ENCODE measurements at regions not wholly inside any gene's neighbourhood (a gene's known extent, or its start where the extent isn't known, plus 50 kb on each side); places are given as distances from the start of the nearest gene placed in this dataset.

DNA sequence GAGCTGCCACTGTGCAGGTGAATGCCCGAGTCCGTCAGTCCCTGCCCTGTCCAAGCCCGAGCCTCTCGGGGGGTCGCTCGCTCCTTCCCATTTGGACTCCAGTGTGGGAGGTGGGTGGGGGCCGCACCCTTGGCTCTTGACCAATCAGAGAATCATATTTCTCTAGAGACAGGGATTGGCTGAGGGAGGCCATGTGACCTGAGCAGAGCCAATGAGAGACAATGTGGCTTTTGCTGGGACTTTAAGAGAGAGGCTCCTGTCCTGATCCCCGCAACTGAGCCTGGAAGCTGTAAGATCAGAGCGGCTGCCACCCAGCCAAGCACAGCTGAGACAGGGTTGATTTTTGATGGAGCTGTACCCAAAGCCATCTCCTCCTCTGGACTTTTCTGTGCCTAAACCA lies 199.3 kb downstream of the TFAP2C start:
- DNase-seq (ENCODE audit: insufficient read length) (no peak), FAIRE-seq (no peak)
- TF ChIP-seq TAF1 (IDR thresholded peaks at IDR 0.05; ENCODE audit: borderline replicate concordance, low read depth, low read length) (no peak), POLR2A (IDR thresholded peaks at IDR 0.05; ENCODE audit: low read depth, low read length) (no peak), POLR2AphosphoS5 (IDR thresholded peaks at IDR 0.05; ENCODE audit: low read depth, low read length) (no peak)

DNA sequence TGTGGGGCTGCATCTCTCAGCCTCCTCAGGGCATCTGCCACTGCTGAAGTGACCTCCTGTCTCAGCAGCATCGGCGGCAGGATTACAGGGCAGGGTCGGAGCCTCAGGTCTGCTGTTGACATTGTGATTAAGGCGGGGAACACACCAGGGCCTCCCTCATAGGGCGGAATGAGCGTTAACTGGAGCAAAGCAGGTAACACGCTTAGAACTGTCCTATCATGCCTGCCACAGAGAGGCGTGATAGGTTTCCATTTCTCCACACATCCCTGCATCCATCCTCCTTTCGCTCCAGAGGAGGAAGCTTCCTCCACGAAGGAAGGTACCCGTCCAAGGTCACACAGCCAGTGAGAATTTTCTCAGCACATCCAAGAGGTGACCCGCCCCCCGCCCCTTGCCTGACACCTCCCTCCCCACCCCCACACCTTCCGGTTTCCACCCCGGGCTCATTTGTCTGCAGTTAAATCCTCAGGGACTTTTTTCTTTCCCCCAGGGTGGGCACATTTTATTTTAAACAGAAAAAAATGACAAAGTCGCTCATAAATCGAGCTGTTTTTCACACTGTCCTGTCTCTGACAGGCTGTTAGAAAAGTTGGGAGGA lies 200.8 kb downstream of the TFAP2C start:
- TF ChIP-seq POLR2AphosphoS5 (IDR thresholded peaks at IDR 0.05; ENCODE audit: low read depth, low read length) = no peak
- TF ChIP-seq POLR2A (IDR thresholded peaks at IDR 0.05; ENCODE audit: low read depth, low read length) = no peak
- TF ChIP-seq TAF1 (IDR thresholded peaks at IDR 0.05; ENCODE audit: borderline replicate concordance, low read depth, low read length) = no peak
- no peak for FAIRE-seq
- no peak for DNase-seq (ENCODE audit: insufficient read length)

DNA sequence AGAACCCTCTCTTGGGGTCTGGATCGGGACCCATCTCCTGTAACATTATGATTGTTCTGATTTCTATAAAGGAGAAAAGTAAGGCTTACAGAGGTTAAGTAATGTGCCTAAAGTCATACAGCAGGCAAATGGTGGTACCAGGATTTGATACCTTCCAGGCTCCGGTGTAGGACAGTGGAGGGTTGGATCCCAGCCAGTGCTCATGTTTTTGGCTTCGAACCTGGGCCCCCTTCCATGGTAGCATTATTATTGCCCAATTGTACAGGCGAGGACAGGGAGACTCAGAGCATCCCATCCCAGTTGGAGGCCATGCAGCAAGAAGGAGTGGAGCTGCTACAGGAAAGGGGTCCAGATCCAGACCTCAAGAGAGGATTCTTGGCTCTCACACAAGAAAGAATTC lies 202.7 kb downstream of the TFAP2C start:
- no peak for FAIRE-seq

DNA sequence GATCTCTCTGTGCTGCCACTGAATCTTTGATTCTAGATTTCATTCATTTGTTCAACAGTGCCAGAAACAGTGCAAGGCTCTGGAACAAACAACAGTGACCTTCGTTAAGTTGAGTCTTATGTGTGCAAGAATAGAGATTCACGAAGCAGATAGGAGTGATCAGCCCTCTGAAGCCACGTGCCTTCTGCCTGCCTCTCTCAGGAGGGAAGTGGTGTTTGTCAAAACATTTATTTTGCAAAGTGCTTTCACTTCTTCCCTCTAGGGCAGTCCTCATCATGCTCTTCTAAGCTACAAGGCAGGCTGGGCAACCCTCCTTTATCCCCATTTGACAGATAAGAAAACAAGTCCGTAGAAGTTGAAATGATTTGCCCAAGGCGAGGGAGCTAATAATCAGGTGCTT lies 204.3 kb downstream of the TFAP2C start:
- FAIRE-seq (no peak), DNase-seq (ENCODE audit: insufficient read length) (no peak)
- TF ChIP-seq TAF1 (IDR thresholded peaks at IDR 0.05; ENCODE audit: borderline replicate concordance, low read depth, low read length) (no peak), POLR2A (IDR thresholded peaks at IDR 0.05; ENCODE audit: low read depth, low read length) (no peak), POLR2AphosphoS5 (IDR thresholded peaks at IDR 0.05; ENCODE audit: low read depth, low read length) (no peak)

More for the DNA sequence above, 202.7 kb downstream of the TFAP2C start:
- no peak for TF ChIP-seq POLR2AphosphoS5 (IDR thresholded peaks at IDR 0.05; ENCODE audit: low read depth, low read length)
- TF ChIP-seq TAF1 (IDR thresholded peaks at IDR 0.05; ENCODE audit: borderline replicate concordance, low read depth, low read length) = no peak
- TF ChIP-seq POLR2A (IDR thresholded peaks at IDR 0.05; ENCODE audit: low read depth, low read length) = no peak
- DNase-seq (ENCODE audit: insufficient read length) = no peak

DNA sequence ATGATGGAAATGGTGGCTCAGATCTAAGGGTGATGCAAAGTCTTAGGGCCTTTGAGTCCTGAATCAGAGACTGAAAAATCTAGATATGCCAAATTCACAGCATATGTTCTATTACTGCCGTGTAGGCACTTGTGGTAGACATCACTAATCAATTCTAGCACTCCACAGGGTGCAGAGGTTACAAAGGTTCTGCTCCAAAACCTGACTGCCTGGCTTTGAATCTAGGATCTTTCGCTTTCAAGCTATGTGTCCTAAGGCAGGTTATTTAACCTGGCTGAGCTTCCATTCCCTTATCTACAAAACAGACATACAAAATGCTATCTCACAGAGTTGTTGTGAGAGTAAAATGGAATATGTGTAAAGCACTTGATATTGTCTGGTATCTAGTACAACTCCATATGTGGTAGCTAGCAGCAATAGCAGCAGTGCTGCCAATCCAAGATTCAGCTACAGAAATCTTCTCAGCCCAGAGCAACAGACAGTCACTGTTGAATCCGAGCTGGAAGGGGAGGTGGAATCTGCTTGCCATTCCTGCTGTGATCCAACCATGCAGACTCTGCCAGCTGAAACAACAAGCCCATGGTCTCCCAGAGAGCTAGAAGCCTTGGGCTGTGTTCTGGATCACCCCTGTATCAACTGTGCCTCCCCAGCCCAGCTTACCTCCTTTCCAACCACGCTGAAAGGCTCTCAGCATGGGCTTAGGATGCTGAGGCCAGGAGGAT lies 206.9 kb downstream of the TFAP2C start:
- FAIRE-seq (no peak), DNase-seq (ENCODE audit: insufficient read length) (no peak)
- TF ChIP-seq POLR2A (IDR thresholded peaks at IDR 0.05; ENCODE audit: low read depth, low read length) (no peak), POLR2AphosphoS5 (IDR thresholded peaks at IDR 0.05; ENCODE audit: low read depth, low read length) (no peak), TAF1 (IDR thresholded peaks at IDR 0.05; ENCODE audit: borderline replicate concordance, low read depth, low read length) (no peak)

DNA sequence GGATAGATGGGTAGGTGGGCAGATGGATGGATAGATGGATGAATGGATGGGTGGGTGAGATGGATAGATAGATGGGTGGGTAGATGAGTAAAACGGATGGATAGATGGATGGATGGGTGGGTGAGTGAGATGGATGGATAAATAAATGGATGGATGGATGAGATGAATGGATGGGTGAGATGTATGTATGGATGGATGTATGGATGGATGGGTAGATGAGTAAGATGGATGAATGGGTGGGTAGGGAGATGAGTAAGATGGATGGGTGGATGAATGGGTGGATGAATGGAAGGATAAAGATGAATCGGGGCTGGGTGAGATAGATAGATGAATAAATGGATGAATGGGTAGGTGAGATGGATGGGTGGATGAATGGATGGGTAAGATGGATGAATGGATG lies 210.1 kb downstream of the TFAP2C start:
- no peak for TF ChIP-seq POLR2AphosphoS5 (IDR thresholded peaks at IDR 0.05; ENCODE audit: low read depth, low read length)
- no peak for TF ChIP-seq TAF1 (IDR thresholded peaks at IDR 0.05; ENCODE audit: borderline replicate concordance, low read depth, low read length)
- no peak for TF ChIP-seq POLR2A (IDR thresholded peaks at IDR 0.05; ENCODE audit: low read depth, low read length)
- FAIRE-seq = no peak

DNA sequence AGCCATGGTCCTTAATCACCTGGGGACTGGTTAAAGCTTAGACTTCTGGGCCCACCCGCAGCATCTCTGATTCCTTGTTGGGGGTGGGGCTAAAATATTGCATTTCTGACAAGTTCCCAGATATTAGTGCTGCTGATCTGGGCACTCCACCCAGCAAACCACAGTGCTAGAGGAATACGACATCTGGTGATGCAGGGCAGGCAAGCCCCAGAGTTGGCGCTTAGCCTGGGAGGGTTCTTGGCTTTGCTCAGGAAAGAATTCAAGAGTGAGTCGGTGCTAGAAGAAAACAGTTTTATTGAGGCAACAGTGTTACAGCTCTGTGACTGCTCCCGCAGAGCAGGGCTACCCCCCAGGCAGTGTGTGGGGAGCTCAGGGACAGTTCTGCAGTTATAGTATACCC lies 210.7 kb downstream of the TFAP2C start:
- no peak for DNase-seq (ENCODE audit: insufficient read length)

More for the DNA sequence above, 210.1 kb downstream of the TFAP2C start:
- DNase-seq (ENCODE audit: insufficient read length) = no peak

DNA sequence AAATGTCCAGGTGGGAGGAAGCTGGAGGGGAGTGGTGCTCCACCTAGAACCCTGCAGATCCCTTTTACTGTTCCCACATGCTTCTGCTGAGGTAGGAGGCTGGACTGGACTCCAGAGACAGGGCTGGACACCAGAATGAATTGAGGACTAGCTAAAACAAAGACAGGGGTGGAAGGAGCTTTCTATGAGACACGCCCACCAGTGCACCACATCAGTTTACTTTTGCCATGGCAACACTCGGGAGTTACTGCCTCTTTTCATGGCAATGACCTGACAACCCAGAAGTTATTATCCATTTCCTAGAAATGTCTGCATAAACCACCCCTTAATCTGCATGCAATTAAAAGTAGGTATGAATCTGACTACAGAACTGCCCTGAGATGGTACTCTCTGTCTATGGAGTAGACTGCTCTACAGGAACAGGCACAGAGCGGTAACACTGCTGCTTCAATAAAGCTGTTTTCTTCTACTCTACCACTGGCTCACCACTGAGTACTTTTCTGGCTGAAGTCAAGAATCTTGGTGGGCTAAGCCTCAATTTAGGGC lies 211.7 kb downstream of the TFAP2C start:
- no peak for DNase-seq (ENCODE audit: insufficient read length)
- TF ChIP-seq TAF1 (IDR thresholded peaks at IDR 0.05; ENCODE audit: borderline replicate concordance, low read depth, low read length) (no peak), POLR2AphosphoS5 (IDR thresholded peaks at IDR 0.05; ENCODE audit: low read depth, low read length) (no peak), POLR2A (IDR thresholded peaks at IDR 0.05; ENCODE audit: low read depth, low read length) (no peak)
- no peak for FAIRE-seq

More for the DNA sequence above, 210.7 kb downstream of the TFAP2C start:
- TF ChIP-seq POLR2AphosphoS5 (IDR thresholded peaks at IDR 0.05; ENCODE audit: low read depth, low read length) (no peak), POLR2A (IDR thresholded peaks at IDR 0.05; ENCODE audit: low read depth, low read length) (no peak), TAF1 (IDR thresholded peaks at IDR 0.05; ENCODE audit: borderline replicate concordance, low read depth, low read length) (no peak)
- no peak for FAIRE-seq

DNA sequence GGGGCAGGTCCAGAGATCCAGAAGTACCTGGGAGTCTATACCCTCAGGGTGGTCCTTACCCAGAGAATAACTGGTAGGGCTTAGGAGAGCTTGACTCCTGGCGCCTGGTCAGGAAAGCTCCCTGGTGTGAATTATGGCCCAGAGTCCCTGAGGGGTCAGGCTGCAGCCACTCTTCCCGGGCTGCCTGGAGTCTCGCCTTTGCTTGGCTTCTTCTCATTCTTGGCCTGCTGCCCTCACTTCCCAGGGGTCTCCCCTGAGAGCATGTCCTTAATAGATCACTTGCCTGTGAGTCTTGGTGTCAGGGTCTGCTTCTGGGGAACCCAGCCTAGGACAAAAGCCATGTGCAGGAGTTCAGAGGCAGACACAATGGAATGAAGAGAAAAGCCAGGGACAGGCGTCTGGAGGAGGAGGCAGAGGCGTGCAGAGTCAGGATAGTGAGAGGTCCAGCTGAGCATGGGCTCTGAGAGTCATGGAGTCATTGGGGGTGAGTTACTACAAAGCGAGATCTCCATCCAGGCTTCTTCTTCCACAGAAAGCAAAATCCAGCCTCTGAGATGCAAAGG lies 212.3 kb downstream of the TFAP2C start:
- TF ChIP-seq TAF1 (IDR thresholded peaks at IDR 0.05; ENCODE audit: borderline replicate concordance, low read depth, low read length) = no peak
- no peak for TF ChIP-seq POLR2A (IDR thresholded peaks at IDR 0.05; ENCODE audit: low read depth, low read length)
- no peak for TF ChIP-seq POLR2AphosphoS5 (IDR thresholded peaks at IDR 0.05; ENCODE audit: low read depth, low read length)

DNA sequence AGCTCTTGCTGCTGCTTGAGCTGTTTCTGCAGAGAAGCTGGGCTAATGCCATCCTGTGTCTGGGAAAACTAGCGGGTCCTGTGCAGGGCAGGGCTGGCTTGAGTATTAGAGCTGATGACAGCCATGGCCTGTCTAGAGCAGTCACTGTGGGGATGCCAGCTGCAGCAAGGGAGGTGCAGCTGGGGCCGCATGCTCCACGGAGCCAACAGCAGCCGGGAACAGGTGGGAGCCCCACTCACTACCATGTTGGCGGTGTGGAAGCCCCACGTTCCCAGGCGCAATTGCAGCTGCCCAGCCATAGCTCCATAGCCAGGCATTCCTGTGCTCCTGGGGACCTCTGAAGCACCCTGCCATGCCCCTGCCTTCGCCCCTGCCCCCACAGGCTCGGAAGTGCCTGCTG lies 212.9 kb downstream of the TFAP2C start:
- no peak for TF ChIP-seq TAF1 (IDR thresholded peaks at IDR 0.05; ENCODE audit: borderline replicate concordance, low read depth, low read length)
- no peak for TF ChIP-seq POLR2A (IDR thresholded peaks at IDR 0.05; ENCODE audit: low read depth, low read length)
- no peak for TF ChIP-seq POLR2AphosphoS5 (IDR thresholded peaks at IDR 0.05; ENCODE audit: low read depth, low read length)
- FAIRE-seq (no peak), DNase-seq (ENCODE audit: insufficient read length) (no peak)

More for the DNA sequence above, 212.3 kb downstream of the TFAP2C start:
- FAIRE-seq = no peak
- no peak for DNase-seq (ENCODE audit: insufficient read length)

DNA sequence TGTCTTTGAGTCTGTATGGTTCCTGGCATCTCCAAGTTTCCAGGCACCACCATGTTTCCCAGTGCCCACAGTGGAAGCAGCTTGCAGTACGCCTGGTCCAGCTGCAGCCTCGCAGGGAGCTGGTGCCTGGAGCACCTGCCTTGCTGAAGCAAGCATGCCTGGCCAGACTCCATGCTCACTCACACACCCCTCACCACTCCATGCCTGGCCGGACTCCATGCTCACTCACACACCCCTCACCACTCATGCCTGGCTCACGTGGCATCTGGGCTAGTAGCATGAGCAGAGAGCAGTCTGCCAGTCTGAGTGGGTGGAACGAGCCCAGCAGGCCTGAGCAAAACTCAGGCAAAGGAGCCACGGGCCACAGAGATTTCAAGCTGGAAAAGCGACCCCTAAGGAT lies 214.3 kb downstream of the TFAP2C start:
- DNase-seq (ENCODE audit: insufficient read length) (no peak), FAIRE-seq (no peak)
- TF ChIP-seq POLR2AphosphoS5 (IDR thresholded peaks at IDR 0.05; ENCODE audit: low read depth, low read length) (no peak), TAF1 (IDR thresholded peaks at IDR 0.05; ENCODE audit: borderline replicate concordance, low read depth, low read length) (no peak), POLR2A (IDR thresholded peaks at IDR 0.05; ENCODE audit: low read depth, low read length) (no peak)
